B cell (primary cell): ENCODE measurements at regions not wholly inside any gene's neighbourhood (a gene's known extent, or its start where the extent isn't known, plus 50 kb on each side); places are given as distances from the start of the nearest gene placed in this dataset.

Experiments
- CTCF ChIP-seq: fragments of 200-600 bp; IDR thresholded peaks from one replicate; pipeline ENCODE4 v1.8.0; 2022; ENCODE audit warnings: antibody characterized with exemption, mild to moderate bottlenecking
- EZH2 ChIP-seq: IDR thresholded peaks from 2 replicates; pipeline ENCODE4 v1.6.1; 2012; ENCODE audit warnings: borderline replicate concordance, low read depth, mild to moderate bottlenecking, moderate library complexity, low read length; ENCODE audit not compliant: insufficient read depth, poor library complexity, severe bottlenecking

GRCh38 chr6:126112171-126112632 lies 125.9 kb downstream of the TRMT11 start:
- TF ChIP-seq CTCF (no peak), EZH2 (no peak)
